ENCODE measurements at regions not wholly inside any gene's neighbourhood (a gene's known extent, or its start where the extent isn't known, plus 50 kb on each side); places are given as distances from the start of the nearest gene placed in this dataset.

- Histone ChIP-seq H3K79me2 (ENCODE audit: insufficient read depth, low read length) (no peaks in the 10 kb centered on the region), H4K20me1 (ENCODE audit: insufficient read depth, low read length, poor library complexity, severe bottlenecking) (no peaks in the 10 kb centered on the region), H3K4me3 (ENCODE audit: low read length, poor library complexity, severe bottlenecking) (no peak overlapping the region), H2AFZ (ENCODE audit: low read length) (no peak overlapping the region), H3K36me3 (ENCODE audit: insufficient read depth, low read length) (no peaks in the 10 kb centered on the region), H3K9me2 (replicated peaks; ENCODE audit: low read depth, low read length) (no peaks in the 10 kb centered on the region), H3K9ac (ENCODE audit: low read depth, low read length, poor library complexity, severe bottlenecking) (no peak overlapping the region), H3K9me3 (ENCODE audit: insufficient read depth, low read depth, low read length) (no peaks in the 10 kb centered on the region), H3F3A (ENCODE audit: low read depth) (no peaks in the 10 kb centered on the region), H3K4me2 (ENCODE audit: low read depth, low read length, poor library complexity, severe bottlenecking) (no peak overlapping the region), H3K4me1 (ENCODE audit: insufficient read depth, low read length, poor library complexity, severe bottlenecking) (peaks cover 3% of the 10 kb centered on the region), H3K27me3 (ENCODE audit: insufficient read depth, low read length, poor library complexity, severe bottlenecking) (no peaks in the 10 kb centered on the region)
- no peak for TF ChIP-seq EZH2phosphoT487 (IDR thresholded peaks at IDR 0.05; ENCODE audit: borderline replicate concordance)
- TF ChIP-seq, protein P1, sequence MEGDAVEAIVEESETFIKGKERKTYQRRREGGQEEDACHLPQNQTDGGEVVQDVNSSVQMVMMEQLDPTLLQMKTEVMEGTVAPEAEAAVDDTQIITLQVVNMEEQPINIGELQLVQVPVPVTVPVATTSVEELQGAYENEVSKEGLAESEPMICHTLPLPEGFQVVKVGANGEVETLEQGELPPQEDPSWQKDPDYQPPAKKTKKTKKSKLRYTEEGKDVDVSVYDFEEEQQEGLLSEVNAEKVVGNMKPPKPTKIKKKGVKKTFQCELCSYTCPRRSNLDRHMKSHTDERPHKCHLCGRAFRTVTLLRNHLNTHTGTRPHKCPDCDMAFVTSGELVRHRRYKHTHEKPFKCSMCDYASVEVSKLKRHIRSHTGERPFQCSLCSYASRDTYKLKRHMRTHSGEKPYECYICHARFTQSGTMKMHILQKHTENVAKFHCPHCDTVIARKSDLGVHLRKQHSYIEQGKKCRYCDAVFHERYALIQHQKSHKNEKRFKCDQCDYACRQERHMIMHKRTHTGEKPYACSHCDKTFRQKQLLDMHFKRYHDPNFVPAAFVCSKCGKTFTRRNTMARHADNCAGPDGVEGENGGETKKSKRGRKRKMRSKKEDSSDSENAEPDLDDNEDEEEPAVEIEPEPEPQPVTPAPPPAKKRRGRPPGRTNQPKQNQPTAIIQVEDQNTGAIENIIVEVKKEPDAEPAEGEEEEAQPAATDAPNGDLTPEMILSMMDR (conservative IDR thresholded peaks at IDR 0.05; ENCODE audit: low read length): no peak
Observed at GRCh38 chr10:47195274-47195885, 104.6 kb upstream of the GDF10 start.

DNA sequence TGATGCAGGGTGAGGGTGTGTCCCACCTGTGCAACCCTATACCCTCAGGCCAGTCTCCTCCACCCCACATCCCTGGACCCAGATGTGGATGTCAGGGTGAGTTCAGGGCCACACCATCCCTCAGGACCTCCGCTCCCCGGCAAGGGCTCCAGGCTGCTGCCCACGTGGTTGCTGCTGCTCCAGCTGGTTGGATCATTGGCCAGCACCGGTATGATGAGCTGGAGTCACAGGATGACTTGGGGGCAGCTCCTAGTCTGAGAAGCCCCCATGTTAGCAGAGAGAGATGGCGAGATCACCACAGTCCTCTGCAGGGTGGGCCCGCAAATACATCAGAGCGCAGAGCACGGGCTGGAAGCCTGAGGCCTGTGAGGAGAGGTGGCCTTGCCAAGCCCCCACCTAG, 103.3 kb upstream of the GDF10 start:
- H4K20me1 ChIP-seq (ENCODE audit: insufficient read depth, low read length, poor library complexity, severe bottlenecking): no peaks in the 10 kb centered on the region

GRCh38 chr10:47198221-47198620, 101.8 kb upstream of the GDF10 start:
- no peaks in the 10 kb centered on the region for H3K9me3 ChIP-seq (ENCODE audit: insufficient read depth, low read depth, low read length)
- H2AFZ ChIP-seq (ENCODE audit: low read length): no peak overlapping the region
- TF ChIP-seq, protein P1 (conservative IDR thresholded peaks at IDR 0.05; ENCODE audit: low read length): no peak
- TF ChIP-seq EZH2phosphoT487 (IDR thresholded peaks at IDR 0.05; ENCODE audit: borderline replicate concordance): no peak
- H3K4me2 ChIP-seq (ENCODE audit: low read depth, low read length, poor library complexity, severe bottlenecking): no peak overlapping the region
- H3K36me3 ChIP-seq (ENCODE audit: insufficient read depth, low read length): no peaks in the 10 kb centered on the region
- no peak overlapping the region for H3K9ac ChIP-seq (ENCODE audit: low read depth, low read length, poor library complexity, severe bottlenecking)
- H3K9me2 ChIP-seq (replicated peaks; ENCODE audit: low read depth, low read length): no peaks in the 10 kb centered on the region
- H3K27me3 ChIP-seq (ENCODE audit: insufficient read depth, low read length, poor library complexity, severe bottlenecking): no peaks in the 10 kb centered on the region
- H4K20me1 ChIP-seq (ENCODE audit: insufficient read depth, low read length, poor library complexity, severe bottlenecking): no peaks in the 10 kb centered on the region
- H3K4me1 ChIP-seq (ENCODE audit: insufficient read depth, low read length, poor library complexity, severe bottlenecking): peaks cover 3% of the 10 kb centered on the region
- no peaks in the 10 kb centered on the region for H3F3A ChIP-seq (ENCODE audit: low read depth)
- H3K79me2 ChIP-seq (ENCODE audit: insufficient read depth, low read length): no peaks in the 10 kb centered on the region
- H3K4me3 ChIP-seq (ENCODE audit: low read length, poor library complexity, severe bottlenecking): no peak overlapping the region

More for the DNA sequence above, 103.3 kb upstream of the GDF10 start:
- Histone ChIP-seq H3K9me2 (replicated peaks; ENCODE audit: low read depth, low read length) (no peaks in the 10 kb centered on the region), H3F3A (ENCODE audit: low read depth) (no peaks in the 10 kb centered on the region), H3K27me3 (ENCODE audit: insufficient read depth, low read length, poor library complexity, severe bottlenecking) (no peaks in the 10 kb centered on the region), H3K4me2 (ENCODE audit: low read depth, low read length, poor library complexity, severe bottlenecking) (no peak overlapping the region), H3K4me1 (ENCODE audit: insufficient read depth, low read length, poor library complexity, severe bottlenecking) (peaks cover 3% of the 10 kb centered on the region), H3K9ac (ENCODE audit: low read depth, low read length, poor library complexity, severe bottlenecking) (no peak overlapping the region), H2AFZ (ENCODE audit: low read length) (no peak overlapping the region), H3K9me3 (ENCODE audit: insufficient read depth, low read depth, low read length) (no peaks in the 10 kb centered on the region), H3K79me2 (ENCODE audit: insufficient read depth, low read length) (no peaks in the 10 kb centered on the region), H3K36me3 (ENCODE audit: insufficient read depth, low read length) (no peaks in the 10 kb centered on the region), H3K4me3 (ENCODE audit: low read length, poor library complexity, severe bottlenecking) (no peak overlapping the region)
- TF ChIP-seq, protein P1 (conservative IDR thresholded peaks at IDR 0.05; ENCODE audit: low read length): no peak
- no peak for TF ChIP-seq EZH2phosphoT487 (IDR thresholded peaks at IDR 0.05; ENCODE audit: borderline replicate concordance)

All from Loucy (cell line).